ENCODE measurements at regions not wholly inside any gene's neighbourhood (a gene's known extent, or its start where the extent isn't known, plus 50 kb on each side); places are given as distances from the start of the nearest gene placed in this dataset.

- Histone ChIP-seq H3K4me1 (no peaks in the 10 kb centered on the region), H3K9me3 (no peaks in the 10 kb centered on the region), H3K36me3 (no peaks in the 10 kb centered on the region), H3K4me3 (no peak overlapping the region), H3K27me3 (no peaks in the 10 kb centered on the region), H3K27ac (no peak overlapping the region)
- no peak for TF ChIP-seq CTCF (IDR thresholded peaks at IDR 0.05)
- intact Hi-C loops (cut with DNase I; ENCODE audit: low total_unique reads) = no loop called here
- no peak for DNase-seq
Measured at GRCh38 chr2:18180912-18181311, 302.4 kb downstream of the KCNS3 start.

GRCh38 chr2:18180031-18180610 lies 301.7 kb downstream of the KCNS3 start:
- no peak for DNase-seq
- no peak for TF ChIP-seq CTCF (IDR thresholded peaks at IDR 0.05)
- Histone ChIP-seq H3K4me1 (no peaks in the 10 kb centered on the region), H3K9me3 (no peaks in the 10 kb centered on the region), H3K4me3 (no peak overlapping the region), H3K27me3 (no peaks in the 10 kb centered on the region), H3K27ac (no peak overlapping the region), H3K36me3 (no peaks in the 10 kb centered on the region)
- intact Hi-C loops (cut with DNase I; ENCODE audit: low total_unique reads) = no loop called here

- Histone ChIP-seq H3K4me3 (no peak overlapping the region), H3K27ac (no peak overlapping the region), H3K4me1 (no peaks in the 10 kb centered on the region), H3K9me3 (no peaks in the 10 kb centered on the region), H3K36me3 (no peaks in the 10 kb centered on the region), H3K27me3 (no peaks in the 10 kb centered on the region)
- no peak for DNase-seq
- peak; percentile 55 to 70 for TF ChIP-seq CTCF (IDR thresholded peaks at IDR 0.05)
- intact Hi-C loops (cut with DNase I; ENCODE audit: low total_unique reads) = no loop called here
Measured at GRCh38 chr2:18178736-18179349, 300.4 kb downstream of the KCNS3 start.

- intact Hi-C loops (cut with DNase I; ENCODE audit: low total_unique reads) = no loop called here
- H3K4me1 ChIP-seq = peaks cover 0 to 3% (median 0%) of the 10 kb centered on the region in 4 donors
- no peak for DNase-seq
- no peaks in the 10 kb centered on the region for H3K36me3 ChIP-seq
- H3K9me3 ChIP-seq = no peaks in the 10 kb centered on the region
- TF ChIP-seq CTCF (IDR thresholded peaks at IDR 0.05) = no peak
- H3K27me3 ChIP-seq = no peaks in the 10 kb centered on the region
- no peak overlapping the region for H3K4me3 ChIP-seq
- no peak overlapping the region for H3K27ac ChIP-seq
Measured at GRCh38 chr2:18176679-18177215, 298.3 kb downstream of the KCNS3 start.

GRCh38 chr2:18172607-18173006 lies 294.1 kb downstream of the KCNS3 start:
- no peaks in the 10 kb centered on the region for H3K36me3 ChIP-seq
- intact Hi-C loops (cut with DNase I; ENCODE audit: low total_unique reads) = no loop called here
- no peaks in the 10 kb centered on the region for H3K27me3 ChIP-seq
- H3K4me1 ChIP-seq = peaks cover 0 to 3% (median 0%) of the 10 kb centered on the region in 4 donors
- H3K9me3 ChIP-seq = no peaks in the 10 kb centered on the region
- no peak overlapping the region for H3K27ac ChIP-seq
- DNase-seq = no peak
- H3K4me3 ChIP-seq = no peak overlapping the region
- no peak for TF ChIP-seq CTCF (IDR thresholded peaks at IDR 0.05)
